Fibroblast of mammary gland (primary cell): ENCODE measurements at regions not wholly inside any gene's neighbourhood (a gene's known extent, or its start where the extent isn't known, plus 50 kb on each side); places are given as distances from the start of the nearest gene placed in this dataset.
"Not testable (repeated sequence)": the region's sequence is repeated elsewhere in the genome, so short reads cannot be mapped to it uniquely, and the experiment has no call there.

Source experiments
- DNase-seq: peaks from one replicate; pipeline ENCODE4 v3.0.0-alpha.2; 2010; ENCODE audit warnings: low read depth
- H3K4me3 ChIP-seq: 2 replicates; pipeline ENCODE4 v1.5.1; 2011; ENCODE audit warnings: low read depth, mild to moderate bottlenecking, low read length, moderate library complexity; ENCODE audit not compliant: control insufficient read depth
- CTCF ChIP-seq: conservative IDR thresholded peaks from 2 replicates; pipeline ENCODE4 v1.5.1; 2011; ENCODE audit warnings: low read depth, low read length, inconsistent platforms; ENCODE audit not compliant: control insufficient read depth, insufficient read depth

DNA sequence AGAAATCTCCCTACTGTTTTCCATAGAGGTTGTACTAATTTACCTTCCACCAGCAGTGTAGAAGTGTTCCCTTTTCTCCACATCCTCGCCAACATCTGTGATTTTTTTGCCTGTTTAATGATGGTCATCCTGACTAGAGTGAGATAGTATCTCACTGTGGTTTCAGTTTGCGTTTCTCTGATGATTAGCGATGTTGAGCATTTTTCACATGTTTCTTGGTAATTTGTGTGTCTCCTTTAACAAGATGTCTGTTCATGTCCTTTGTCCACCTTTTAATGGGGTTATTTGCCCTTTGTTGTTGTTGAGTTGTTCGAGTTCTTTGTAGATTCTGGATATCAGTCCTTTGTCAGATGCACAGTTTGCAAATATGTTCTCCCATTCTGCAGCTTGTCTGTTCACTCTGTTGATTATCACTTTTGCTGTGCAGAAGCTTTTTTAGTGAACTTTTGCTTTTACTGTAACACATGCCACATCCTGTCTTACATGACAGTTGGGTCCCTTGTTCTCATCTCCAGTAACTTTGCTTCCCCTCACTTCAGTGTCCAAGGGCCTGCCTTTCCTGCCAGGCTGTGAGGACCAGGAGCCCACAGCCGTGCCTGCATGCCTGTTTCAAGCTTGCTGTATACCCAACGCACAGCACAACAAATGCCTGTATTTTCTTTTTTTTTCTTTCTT is 64.9 kb downstream of the SPRING1 start:
- TF ChIP-seq CTCF, result no peak
- H3K4me3 ChIP-seq, result no peak overlapping the region
- DNase-seq, result no peak

- no peak overlapping the region for H3K4me3 ChIP-seq
- no peak for DNase-seq
- no peak for TF ChIP-seq CTCF
These were observed 65.9 kb downstream of the SPRING1 start for GRCh38 chr12:116672010-116672409.

- no peak for DNase-seq
- H3K4me3 ChIP-seq, result no peak overlapping the region
- no peak for TF ChIP-seq CTCF
These were observed 67.0 kb downstream of the SPRING1 start for GRCh38 chr12:116670859-116671258.

- H3K4me3 ChIP-seq, result no peak overlapping the region
- no peak for TF ChIP-seq CTCF
- no peak for DNase-seq
These were observed 70.1 kb downstream of the SPRING1 start for GRCh38 chr12:116667752-116668151.

DNA sequence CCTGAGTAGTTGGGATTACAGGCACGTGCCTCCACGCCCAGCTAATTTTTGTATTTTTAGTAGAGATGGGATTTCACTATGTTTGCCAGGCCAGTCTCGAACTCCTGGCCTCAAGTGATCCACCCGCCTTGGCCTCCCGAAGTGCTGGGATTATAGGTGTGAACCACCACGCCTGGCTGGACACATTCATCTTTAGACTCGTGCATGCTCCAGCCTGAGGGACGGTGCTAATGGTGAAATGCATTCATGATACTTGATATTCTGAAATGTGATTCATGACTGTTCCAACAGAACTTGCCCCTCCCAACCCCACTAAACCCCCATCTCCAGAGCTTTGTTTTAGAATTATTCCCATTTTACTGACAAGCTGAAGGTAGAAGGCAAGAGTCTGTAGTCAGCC is 71.0 kb downstream of the SPRING1 start:
- DNase-seq, result not testable (repeated sequence)

DNA sequence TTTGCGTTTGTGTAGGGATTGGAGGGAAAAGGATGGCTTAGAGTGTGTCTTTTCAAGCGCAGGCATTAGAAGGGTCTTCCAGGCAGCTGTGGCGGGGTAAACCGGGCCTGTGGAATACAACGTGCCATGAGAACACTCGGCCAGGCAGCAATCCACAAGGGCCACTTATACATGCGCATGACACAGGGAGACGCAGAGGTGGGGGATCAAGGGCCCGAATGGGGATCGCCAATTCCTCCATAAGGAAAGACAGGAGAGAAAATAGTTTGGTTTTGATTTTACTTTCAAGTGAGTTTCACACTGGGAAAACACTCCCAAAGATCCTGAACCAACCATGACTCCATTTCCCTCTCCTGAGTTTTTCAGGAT is 71.6 kb downstream of the SPRING1 start:
- H3K4me3 ChIP-seq, result no peak overlapping the region
- TF ChIP-seq CTCF, result no peak
- DNase-seq, result no peak

More for the DNA sequence above, 71.0 kb downstream of the SPRING1 start:
- H3K4me3 ChIP-seq, result not testable (repeated sequence)

DNA sequence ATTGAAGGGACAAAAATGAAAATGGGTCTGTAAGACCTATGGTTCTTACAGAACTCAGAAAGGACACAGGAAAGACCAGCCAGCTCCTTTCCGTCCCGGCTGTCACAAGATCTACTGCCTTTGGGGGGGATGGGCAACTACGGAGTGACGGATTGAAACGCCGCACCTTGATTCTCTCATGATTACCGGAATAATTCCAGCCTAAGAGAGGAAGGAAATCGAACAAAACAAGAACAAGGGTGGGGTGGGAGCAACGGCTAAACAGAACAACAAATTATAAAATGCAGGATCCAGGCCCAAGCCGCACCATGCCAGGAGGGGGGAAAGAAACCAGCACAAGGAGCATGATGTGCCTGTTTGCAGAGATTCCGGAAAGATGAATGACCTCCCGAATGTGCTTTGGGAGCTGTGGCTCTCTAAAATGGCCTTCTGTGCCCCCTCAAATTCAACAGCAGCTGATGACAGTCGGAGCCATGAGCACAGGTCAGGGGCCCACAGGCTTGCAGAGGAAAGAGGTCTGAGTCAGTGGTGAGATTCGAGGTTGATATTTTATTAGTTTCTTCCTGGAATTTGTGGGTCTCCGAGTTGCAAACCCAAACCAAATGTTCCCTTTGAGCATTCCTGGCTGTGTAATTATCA is 72.1 kb downstream of the SPRING1 start:
- DNase-seq, result no peak
- no peak overlapping the region for H3K4me3 ChIP-seq
- TF ChIP-seq CTCF, result no peak
